Heart right ventricle (tissue), 16 donors: ENCODE measurements at regions not wholly inside any gene's neighbourhood (a gene's known extent, or its start where the extent isn't known, plus 50 kb on each side); places are given as distances from the start of the nearest gene placed in this dataset.

ENCODE experiments used
- ATAC-seq, 8 donors: fragments of 200-7000 bp; cut with Tn5 transposase; one replicate each; pipeline ENCODE4 v1.9.1; 2020; ENCODE audit warnings: mild to moderate bottlenecking in 8 of 8, moderate library complexity in 8 of 8, moderate number of reproducible peaks in 1 of 8
- DNase-seq, 2 donors: peaks; one replicate each; pipeline ENCODE4 v3.0.0-alpha.2; 2020
- H3K27ac ChIP-seq, 10 donors: fragments of 200-600 bp; sonication (generic) in 2 of 10; one replicate each; pipeline versions ENCODE4 v1.5.0 to v1.8.0; 2020 to 2022; ENCODE audit warnings: mild to moderate bottlenecking in 3 of 10
- H3K27me3 ChIP-seq, 7 donors: fragments of 200-600 bp; one replicate each; pipeline ENCODE4 v1.8.0; 2021 to 2022; ENCODE audit warnings: mild to moderate bottlenecking in 2 of 7
- H3K36me3 ChIP-seq, 9 donors: fragments of 200-600 bp; sonication (generic) in 1 of 9; one replicate each; pipeline versions ENCODE4 v1.5.0 to v1.8.0; 2020 to 2022; ENCODE audit warnings: mild to moderate bottlenecking in 2 of 9
- H3K4me1 ChIP-seq, 9 donors: fragments of 200-600 bp; sonication (generic) in 1 of 9; one replicate each; pipeline versions ENCODE4 v1.5.0 to v1.8.0; 2020 to 2022; ENCODE audit warnings: mild to moderate bottlenecking in 4 of 9
- H3K4me3 ChIP-seq, 10 donors: fragments of 200-600 bp; sonication (generic) in 2 of 10; one replicate each; pipeline versions ENCODE4 v1.5.0 to v1.8.0; 2020 to 2022; ENCODE audit warnings: mild to moderate bottlenecking in 7 of 10, moderate library complexity in 2 of 10
- H3K9me3 ChIP-seq, 11 donors: fragments of 200-600 bp in 10 of 11; sonication (generic) in 2 of 11; one replicate each; pipeline versions ENCODE4 v1.5.0 to v1.8.0; 2013 to 2022; ENCODE audit warnings: mild to moderate bottlenecking in 2 of 11, control low read depth in 1 of 11, moderate library complexity in 1 of 11
- WGBS, 2 donors: extraction: QIAGEN DNeasy Blood & Tissue Kit; methylation state at CpG; one replicate each; pipeline ENCODE4 v1.1.7; 2013; ENCODE audit warnings: inconsistent platforms in 1 of 2; 5-methylcytosine and 5-hydroxymethylcytosine counted together
- intact Hi-C, 10 donors: fragments of 100-400 bp; cut with DNase I; formaldehyde crosslinking; loops; one replicate each; pipeline versions ENCODE4 v1.11.1 to v1.14.2; 2022
- TF ChIP-seq, protein P1 (sequence below), 9 donors: fragments of 200-600 bp; sonication (generic) in 2 of 9; IDR thresholded peaks; one replicate each; pipeline versions ENCODE4 v1.5.0 to v1.8.0; 2021 to 2022; ENCODE audit warnings: antibody characterized with exemption in 9 of 9, mild to moderate bottlenecking in 5 of 9, moderate library complexity in 1 of 9
- donor health status: Arrhythmogenic right ventricular cardiomyopathy.
- donor health status: ischemic (EF 13 %, LVEDD 7.1; RV severe dilation, severe dysfunction).
- donor health status: healthy with polysubstance abuse.
- donor health status: DM: no; HTN: yes; CAD: no.
- donor health status: DM: no; HTN: no; CAD: no.
- donor health status: ischemic (EF 25% LVEDD 6.9; RV normal size, moderate dysfunction).
- donor health status: ischemic (EF 25% LVEDD 5.7; RV mildly dilated, moderate dysfunction).
- donor health status: healthy.
- donor health status: DM: yes; HTN: yes; CAD: no.
- donor health status: Ischemic cardiomyopathy.
- donor health status: ischemic (EF 35%, LVEDD 5.7; RV mildly dilated, moderate dysfunction).
- donor health status: nonischemic (EF 11% LVEDD 7.7; RV severe dilation, severe dysfunction).
- donor health status: DM: yes; HTN: yes; CAD: no.
- donor health status: PGD.
- donor health status: ischemic (EF 29% LVEDD 5.4; RV normal size, mild dysfunction).
- donor health status: nonischemic (EF 23%, LVEDD 6.1; RV moderate dilation, normal function).

- Histone ChIP-seq H3K4me1 (peaks cover 0 to 20% (median 0%) of the 10 kb centered on the region in 9 donors), H3K4me3 (no peak overlapping the region), H3K27me3 (no peaks in the 10 kb centered on the region), H3K9me3 (no peaks in the 10 kb centered on the region), H3K27ac (no peak overlapping the region), H3K36me3 (no peaks in the 10 kb centered on the region)
- 84 to 91% methylated on average over 1 of the region's 1 CpG for WGBS, 2 donors
- no peak for ATAC-seq
- no peak for DNase-seq
- TF ChIP-seq, protein P1, sequence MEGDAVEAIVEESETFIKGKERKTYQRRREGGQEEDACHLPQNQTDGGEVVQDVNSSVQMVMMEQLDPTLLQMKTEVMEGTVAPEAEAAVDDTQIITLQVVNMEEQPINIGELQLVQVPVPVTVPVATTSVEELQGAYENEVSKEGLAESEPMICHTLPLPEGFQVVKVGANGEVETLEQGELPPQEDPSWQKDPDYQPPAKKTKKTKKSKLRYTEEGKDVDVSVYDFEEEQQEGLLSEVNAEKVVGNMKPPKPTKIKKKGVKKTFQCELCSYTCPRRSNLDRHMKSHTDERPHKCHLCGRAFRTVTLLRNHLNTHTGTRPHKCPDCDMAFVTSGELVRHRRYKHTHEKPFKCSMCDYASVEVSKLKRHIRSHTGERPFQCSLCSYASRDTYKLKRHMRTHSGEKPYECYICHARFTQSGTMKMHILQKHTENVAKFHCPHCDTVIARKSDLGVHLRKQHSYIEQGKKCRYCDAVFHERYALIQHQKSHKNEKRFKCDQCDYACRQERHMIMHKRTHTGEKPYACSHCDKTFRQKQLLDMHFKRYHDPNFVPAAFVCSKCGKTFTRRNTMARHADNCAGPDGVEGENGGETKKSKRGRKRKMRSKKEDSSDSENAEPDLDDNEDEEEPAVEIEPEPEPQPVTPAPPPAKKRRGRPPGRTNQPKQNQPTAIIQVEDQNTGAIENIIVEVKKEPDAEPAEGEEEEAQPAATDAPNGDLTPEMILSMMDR (IDR thresholded peaks at IDR 0.05): no peak
- intact Hi-C loops: no loop called here
Observed at GRCh38 chr5:74279244-74279643, 361.3 kb downstream of the ENC1 start.

DNA sequence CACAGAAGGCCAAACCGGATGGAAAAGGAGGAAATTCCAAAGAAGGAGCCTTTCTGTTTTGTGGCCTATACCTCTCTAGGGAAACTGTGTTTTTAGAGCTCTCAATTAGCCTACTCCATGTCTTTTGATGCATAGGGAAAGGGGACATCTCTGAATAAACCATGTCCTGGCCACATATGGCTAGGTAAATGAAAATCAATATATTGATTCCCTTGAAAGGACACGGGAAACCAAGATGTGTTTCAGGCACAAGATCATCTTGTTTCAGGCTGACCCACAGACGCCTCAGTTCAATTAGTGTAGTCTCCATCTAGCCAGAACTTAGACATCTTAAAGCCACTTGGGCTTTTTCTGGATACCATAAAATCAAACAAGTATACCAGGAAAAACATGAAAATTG, 363.1 kb downstream of the ENC1 start:
- TF ChIP-seq, protein P1 (IDR thresholded peaks at IDR 0.05): no peak
- peaks cover 0 to 20% (median 0%) of the 10 kb centered on the region in 9 donors for H3K4me1 ChIP-seq
- H3K4me3 ChIP-seq: no peak overlapping the region
- intact Hi-C loops: no loop called here
- no peak for DNase-seq
- 82% methylated on average over 3 of the region's 3 CpGs for WGBS, 2 donors
- no peak overlapping the region for H3K27ac ChIP-seq
- no peaks in the 10 kb centered on the region for H3K27me3 ChIP-seq
- ATAC-seq: no peak
- H3K36me3 ChIP-seq: no peaks in the 10 kb centered on the region
- H3K9me3 ChIP-seq: no peaks in the 10 kb centered on the region

GRCh38 chr5:74275171-74275992, 365.1 kb downstream of the ENC1 start:
- Histone ChIP-seq H3K36me3 (no peaks in the 10 kb centered on the region), H3K4me1 (peaks cover 0 to 20% (median 0%) of the 10 kb centered on the region in 9 donors), H3K27me3 (no peaks in the 10 kb centered on the region), H3K9me3 (no peaks in the 10 kb centered on the region), H3K4me3 (no peak overlapping the region), H3K27ac (peak overlapping the region in 5 of 10 donors; percentile 10 to 53 (median 36))
- WGBS, 2 donors: 65 to 66% methylated on average over 7 of the region's 7 CpGs
- peak in 6 of 8 donors; percentile 53 to 78 (median 58) for ATAC-seq
- intact Hi-C loops: no loop called here
- TF ChIP-seq, protein P1 (IDR thresholded peaks at IDR 0.05): no peak
- DNase-seq: no peak

- TF ChIP-seq, protein P1 (IDR thresholded peaks at IDR 0.05): no peak
- 96 to 98% methylated on average over 3 of the region's 3 CpGs for WGBS, 2 donors
- H3K4me1 ChIP-seq: peaks cover 0 to 20% (median 0%) of the 10 kb centered on the region in 9 donors
- H3K27ac ChIP-seq: peak overlapping the region in 3 of 10 donors; percentile 34 to 48 (median 36)
- H3K27me3 ChIP-seq: no peaks in the 10 kb centered on the region
- no peaks in the 10 kb centered on the region for H3K9me3 ChIP-seq
- intact Hi-C loops: no loop called here
- H3K36me3 ChIP-seq: no peaks in the 10 kb centered on the region
- H3K4me3 ChIP-seq: no peak overlapping the region
- ATAC-seq (no peak), DNase-seq (no peak)
Observed at GRCh38 chr5:74274326-74274725, 366.2 kb downstream of the ENC1 start.
